ENCODE measurements at regions not wholly inside any gene's neighbourhood (a gene's known extent, or its start where the extent isn't known, plus 50 kb on each side); places are given as distances from the start of the nearest gene placed in this dataset.

GRCh38 chr18:23336101-23336500 lies 117.0 kb upstream of the RIOK3 start:
- CTCF ChIA-PET: no interaction called here
- TF ChIP-seq CTCF (IDR thresholded peaks at IDR 0.05): no peak
- no peak for DNase-seq
- ATAC-seq (ENCODE audit: low read depth): no peak
- Mint-ChIP-seq H3K4me3 (no peak overlapping the region), H3K27me3 (no peaks in the 10 kb centered on the region), H3K36me3 (ENCODE audit: low read depth) (peaks cover 26% of the 10 kb centered on the region), H3K9me3 (no peaks in the 10 kb centered on the region), H3K4me1 (peaks cover 6% of the 10 kb centered on the region), H3K27ac (no peak overlapping the region)
- intact Hi-C loops (cut with micrococcal nuclease): no loop called here
- POLR2A ChIA-PET: no interaction called here

DNA sequence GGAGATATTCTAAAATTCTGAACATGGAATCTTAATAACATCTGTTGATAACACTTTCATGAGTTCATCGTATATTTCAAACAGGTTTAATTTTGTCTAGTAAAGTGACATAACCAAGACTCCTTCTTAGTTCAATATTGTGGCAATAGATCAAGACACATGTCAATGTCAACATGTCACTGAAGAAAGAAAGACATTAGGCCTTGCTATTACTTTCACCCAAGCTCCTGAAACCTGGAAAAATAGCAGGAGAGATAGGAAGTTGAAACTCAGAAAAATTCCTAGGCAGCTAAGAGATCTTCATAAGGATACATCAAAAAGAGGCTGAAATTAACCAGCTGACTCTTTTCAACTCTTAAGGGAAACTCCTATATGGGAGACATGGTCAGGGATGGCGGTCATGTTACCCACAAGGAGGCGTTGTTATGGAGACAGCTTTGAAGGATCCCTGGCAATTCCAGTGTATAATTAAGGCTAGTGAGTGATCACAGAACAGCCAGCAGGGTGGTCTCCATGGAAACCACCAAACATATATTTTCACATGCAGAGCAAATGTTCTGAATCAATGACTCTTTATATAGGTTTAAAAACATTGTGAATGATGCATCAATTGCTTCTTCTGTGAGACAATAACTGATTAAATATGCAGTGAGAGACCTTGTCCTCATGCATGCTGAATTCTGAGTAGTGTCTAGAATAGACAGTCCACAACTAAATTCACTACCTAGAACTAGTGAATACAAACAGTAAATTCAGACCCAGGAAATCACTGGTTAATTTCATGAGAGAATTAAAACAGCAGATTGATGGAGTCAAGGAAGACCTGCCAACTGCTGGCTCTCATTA lies 115.3 kb upstream of the RIOK3 start:
- Mint-ChIP-seq H3K9me3 (no peaks in the 10 kb centered on the region), H3K4me1 (peaks cover 2% of the 10 kb centered on the region), H3K27me3 (no peaks in the 10 kb centered on the region), H3K27ac (no peak overlapping the region), H3K36me3 (ENCODE audit: low read depth) (peaks cover 26% of the 10 kb centered on the region), H3K4me3 (no peak overlapping the region)
- ChIA-PET POLR2A (no interaction called here), CTCF (no interaction called here)
- no peak for DNase-seq
- ATAC-seq (ENCODE audit: low read depth): no peak
- intact Hi-C loops (cut with micrococcal nuclease): no loop called here
- TF ChIP-seq CTCF (IDR thresholded peaks at IDR 0.05): no peak

DNA sequence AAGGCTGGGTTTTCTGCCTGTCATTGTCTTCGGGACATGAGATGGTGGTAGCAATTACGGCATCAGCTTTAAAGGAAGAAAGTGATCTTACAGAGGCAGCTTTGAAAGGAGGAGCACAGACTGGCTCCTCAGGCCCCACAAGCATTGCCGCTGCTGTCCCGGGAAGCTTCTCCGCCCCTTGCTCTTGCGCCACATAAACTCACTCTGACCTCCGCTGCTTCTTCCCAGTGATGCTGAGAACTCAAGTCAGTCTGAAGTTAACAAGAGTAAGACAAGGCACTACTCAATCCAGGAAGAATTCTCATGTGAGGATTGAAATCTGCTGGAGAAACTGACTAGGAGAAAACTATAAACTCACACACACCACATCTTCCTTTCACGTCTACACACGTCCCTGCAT lies 112.4 kb upstream of the RIOK3 start:
- H3K4me1 Mint-ChIP-seq: peaks cover 4% of the 10 kb centered on the region
- ChIA-PET POLR2A (interaction anchor here (0.6 kb wide), 1 partner anchor 321 kb away, joined by 3 read pairs; no protein-coding TSS in a partner anchor), CTCF (no interaction called here)
- DNase-seq (no peak), ATAC-seq (ENCODE audit: low read depth) (no peak)
- TF ChIP-seq CTCF (IDR thresholded peaks at IDR 0.05): no peak
- H3K36me3 Mint-ChIP-seq (ENCODE audit: low read depth): peaks cover 35% of the 10 kb centered on the region
- no peaks in the 10 kb centered on the region for H3K9me3 Mint-ChIP-seq
- no peak overlapping the region for H3K27ac Mint-ChIP-seq
- H3K4me3 Mint-ChIP-seq: no peak overlapping the region
- no peaks in the 10 kb centered on the region for H3K27me3 Mint-ChIP-seq
- intact Hi-C loops (cut with micrococcal nuclease): no loop called here

GRCh38 chr18:23341383-23341782 lies 111.7 kb upstream of the RIOK3 start:
- ChIA-PET POLR2A (no interaction called here), CTCF (no interaction called here)
- no peak for DNase-seq
- H3K4me3 Mint-ChIP-seq: no peak overlapping the region
- peaks cover 29% of the 10 kb centered on the region for H3K36me3 Mint-ChIP-seq (ENCODE audit: low read depth)
- H3K27ac Mint-ChIP-seq: no peak overlapping the region
- ATAC-seq (ENCODE audit: low read depth): no peak
- no peaks in the 10 kb centered on the region for H3K9me3 Mint-ChIP-seq
- H3K4me1 Mint-ChIP-seq: peaks cover 4% of the 10 kb centered on the region
- no peaks in the 10 kb centered on the region for H3K27me3 Mint-ChIP-seq
- intact Hi-C loops (cut with micrococcal nuclease): no loop called here
- no peak for TF ChIP-seq CTCF (IDR thresholded peaks at IDR 0.05)

DNA sequence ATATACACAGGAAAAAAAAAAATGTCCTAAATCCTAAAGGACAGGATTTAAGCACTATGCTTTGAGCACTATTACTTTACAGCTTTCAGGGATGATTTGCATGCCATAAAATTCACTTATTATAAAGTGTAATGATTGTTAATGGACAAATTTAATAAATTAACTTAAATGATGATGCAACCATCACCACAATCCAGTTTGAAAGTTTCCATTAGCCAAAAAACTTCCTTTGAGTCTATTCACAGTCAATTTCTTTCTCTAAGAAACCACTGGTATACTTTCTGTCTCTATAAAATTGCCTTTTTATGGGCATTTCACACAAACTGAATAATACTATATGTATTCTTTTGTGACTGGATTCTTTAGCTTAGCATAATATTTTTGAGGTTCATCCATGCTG lies 111.1 kb upstream of the RIOK3 start:
- Mint-ChIP-seq H3K9me3 (no peaks in the 10 kb centered on the region), H3K27me3 (no peaks in the 10 kb centered on the region), H3K4me1 (peaks cover 4% of the 10 kb centered on the region), H3K27ac (no peak overlapping the region), H3K4me3 (no peak overlapping the region), H3K36me3 (ENCODE audit: low read depth) (peaks cover 23% of the 10 kb centered on the region)
- no peak for ATAC-seq (ENCODE audit: low read depth)
- DNase-seq: no peak
- intact Hi-C loops (cut with micrococcal nuclease): no loop called here
- ChIA-PET CTCF (no interaction called here), POLR2A (no interaction called here)
- no peak for TF ChIP-seq CTCF (IDR thresholded peaks at IDR 0.05)

Measured in activated B cell treated with CpG ODN at 0.5 μM for 24 hours (primary cell).